B cell (primary cell): ENCODE measurements at regions not wholly inside any gene's neighbourhood (a gene's known extent, or its start where the extent isn't known, plus 50 kb on each side); places are given as distances from the start of the nearest gene placed in this dataset.

ENCODE experiments used
- ATAC-seq: fragments of 200-7000 bp; cut with Tn5 transposase; one replicate; pipeline ENCODE4 v1.10.0; 2021; ENCODE audit warnings: low read depth, mild to moderate bottlenecking, moderate number of reproducible peaks, moderate library complexity
- CTCF ChIA-PET: fragments of 350-600 bp; sonication (Branson Sonifier 250); formaldehyde crosslinking; loops from one replicate; lab custom pipeline; 2021; ENCODE audit warnings: antibody characterized with exemption, inconsistent platforms; lab: Charles Lee
- POLR2A ChIA-PET: fragments of 350-600 bp; sonication (Branson Sonifier 250); formaldehyde crosslinking; loops from one replicate; lab custom pipeline; 2021; ENCODE audit warnings: antibody characterized with exemption; lab: Charles Lee
- DNase-seq: peaks from one replicate; pipeline ENCODE4 v3.0.0; 2013
- H2AFZ ChIP-seq: 2 replicates; pipeline ENCODE4 v1.6.1; 2012; ENCODE audit warnings: mild to moderate bottlenecking, low read depth, low read length; ENCODE audit not compliant: insufficient read depth, poor library complexity, severe bottlenecking
- H3K27ac ChIP-seq, 2 donors: 1 replicate in 1 of 2; 2 replicates in 1 of 2; pipeline ENCODE4 v1.5.1; 2012 to 2013; ENCODE audit warnings: low read length in 2 of 2, mild to moderate bottlenecking in 2 of 2, moderate library complexity in 1 of 2
- H3K27me3 ChIP-seq, 4 experiments: fragments of 200-600 bp in 1 of 4; sonication (generic) in 1 of 4; replicated peaks in 1 of 4; 1 replicate in 2 of 4; 2 replicates in 2 of 4; pipeline versions ENCODE4 v1.6.1 to v1.7.0; 2013 to 2016; ENCODE audit warnings: low read length in 3 of 4, mild to moderate bottlenecking in 2 of 4, mixed read lengths in 1 of 4, moderate library complexity in 1 of 4; ENCODE audit not compliant: insufficient read depth in 4 of 4, control insufficient read depth in 3 of 4; ENCODE audit errors: control extremely low read depth in 1 of 4
- H3K36me3 ChIP-seq, 2 experiments: replicated peaks in 1 of 2; 1 replicate in 1 of 2; 2 replicates in 1 of 2; pipeline versions ENCODE4 v1.6.1 to v1.7.1; 2013; ENCODE audit warnings: low read length in 1 of 2; ENCODE audit not compliant: insufficient read depth in 2 of 2, control insufficient read depth in 1 of 2; ENCODE audit errors: control extremely low read depth in 1 of 2, extremely low read depth in 1 of 2
- H3K4me1 ChIP-seq, 2 donors: fragments of 200-600 bp in 1 of 2; sonication (generic) in 1 of 2; 1 replicate in 1 of 2; 2 replicates in 1 of 2; pipeline versions ENCODE4 v1.5.1 to v1.6.1; 2013 to 2017; ENCODE audit warnings: low read length in 2 of 2; ENCODE audit not compliant: control insufficient read depth in 2 of 2, insufficient read depth in 2 of 2
- H3K4me2 ChIP-seq: replicated peaks from 2 replicates; pipeline ENCODE3; 2012; ENCODE audit warnings: mild to moderate bottlenecking, low read depth, low read length; ENCODE audit not compliant: poor library complexity, severe bottlenecking
- H3K4me3 ChIP-seq, 5 experiments: fragments of 200-600 bp in 1 of 5; sonication (generic) in 1 of 5; 1 replicate in 3 of 5; 2 replicates in 2 of 5; pipeline versions ENCODE4 v1.5.1 to v1.7.0; 2011 to 2016; ENCODE audit warnings: low read length in 4 of 5, mild to moderate bottlenecking in 4 of 5, low read depth in 2 of 5, control low read depth in 1 of 5, moderate library complexity in 1 of 5; ENCODE audit not compliant: insufficient read depth in 1 of 5; ENCODE audit errors: control extremely low read depth in 1 of 5, extremely low read depth in 1 of 5
- H3K79me2 ChIP-seq: fragments of 200-600 bp; sonication (generic); one replicate; pipeline ENCODE4 v1.6.0; 2016; ENCODE audit warnings: low read length; ENCODE audit not compliant: control insufficient read depth, insufficient read depth
- H3K9ac ChIP-seq: fragments of 200-600 bp; sonication (generic); 2 replicates; pipeline ENCODE4 v1.6.1; 2017; ENCODE audit warnings: mild to moderate bottlenecking, low read length, moderate library complexity
- H3K9me3 ChIP-seq, 3 donors: one replicate each; pipeline versions ENCODE4 v1.6.1 to v1.7.1; 2013; ENCODE audit warnings: low read length in 2 of 3; ENCODE audit not compliant: control insufficient read depth in 2 of 3, insufficient read depth in 1 of 3; ENCODE audit errors: control extremely low read depth in 1 of 3
- H4K20me1 ChIP-seq: 2 replicates; pipeline ENCODE4 v1.6.0; 2012; ENCODE audit warnings: mild to moderate bottlenecking, low read length; ENCODE audit not compliant: insufficient read depth, control insufficient read depth, poor library complexity, severe bottlenecking
- H3K27ac Mint-ChIP-seq: one replicate; pipeline ENCODE4 v1.8.0; 2021; ENCODE audit warnings: mixed read lengths
- H3K27me3 Mint-ChIP-seq: one replicate; pipeline ENCODE4 v1.8.0; 2021; ENCODE audit warnings: mixed read lengths
- H3K4me1 Mint-ChIP-seq: one replicate; pipeline ENCODE4 v1.8.0; 2021; ENCODE audit warnings: mixed read lengths
- H3K4me3 Mint-ChIP-seq: one replicate; pipeline ENCODE4 v1.8.0; 2021; ENCODE audit warnings: mixed read lengths
- H3K9me3 Mint-ChIP-seq: one replicate; pipeline ENCODE4 v1.8.0; 2022; ENCODE audit warnings: mixed read lengths; ENCODE audit not compliant: insufficient read depth
- CTCF ChIP-seq: fragments of 200-600 bp; IDR thresholded peaks from one replicate; pipeline ENCODE4 v1.8.0; 2022; ENCODE audit warnings: antibody characterized with exemption, mild to moderate bottlenecking
- EZH2 ChIP-seq: IDR thresholded peaks from 2 replicates; pipeline ENCODE4 v1.6.1; 2012; ENCODE audit warnings: borderline replicate concordance, low read depth, mild to moderate bottlenecking, moderate library complexity, low read length; ENCODE audit not compliant: insufficient read depth, poor library complexity, severe bottlenecking
- WGBS: methylation state at CpG from one replicate; pipeline ENCODE4 v1.1.5; 2013; ENCODE audit warnings: missing lambda C conversion rate; ENCODE audit not compliant: insufficient coverage; 5-methylcytosine and 5-hydroxymethylcytosine counted together
- intact Hi-C: fragments of 100-400 bp; cut with micrococcal nuclease; formaldehyde crosslinking; loops from one replicate; pipeline ENCODE4 v1.10.0; 2022

- ChIA-PET POLR2A (no interaction called here), CTCF (no interaction called here)
- Histone ChIP-seq H3K36me3 (no peaks in the 10 kb centered on the region), H2AFZ (no peak overlapping the region), H3K79me2 (no peaks in the 10 kb centered on the region), H3K9me3 (no peaks in the 10 kb centered on the region), H3K9ac (no peak overlapping the region), H3K27ac (no peak overlapping the region), H3K4me3 (no peak overlapping the region), H3K4me1 (no peaks in the 10 kb centered on the region), H3K4me2 (no peak overlapping the region), H3K27me3 (peaks cover 0 to 15% (median 2%) of the 10 kb centered on the region in 4 experiments), H4K20me1 (no peaks in the 10 kb centered on the region)
- Mint-ChIP-seq H3K4me1 (no peaks in the 10 kb centered on the region), H3K27ac (no peak overlapping the region), H3K9me3 (no peaks in the 10 kb centered on the region), H3K4me3 (no peak overlapping the region), H3K27me3 (peaks cover 48% of the 10 kb centered on the region)
- no peak for TF ChIP-seq EZH2
- TF ChIP-seq CTCF = no peak
- WGBS = 78% methylated on average over 7 of the region's 9 CpGs
- intact Hi-C loops = no loop called here
- DNase-seq (no peak), ATAC-seq (no peak)
Observed at GRCh38 chr4:184950117-184950830, 68.0 kb upstream of the HELT start.

- intact Hi-C loops = no loop called here
- peaks cover 0 to 15% (median 2%) of the 10 kb centered on the region in 4 experiments for H3K27me3 ChIP-seq
- H3K9me3 Mint-ChIP-seq = no peaks in the 10 kb centered on the region
- H3K4me3 Mint-ChIP-seq = no peak overlapping the region
- DNase-seq = no peak
- no peaks in the 10 kb centered on the region for H3K4me1 ChIP-seq
- no peak overlapping the region for H3K27ac ChIP-seq
- no peaks in the 10 kb centered on the region for H3K36me3 ChIP-seq
- H4K20me1 ChIP-seq = no peaks in the 10 kb centered on the region
- no peak overlapping the region for H3K4me3 ChIP-seq
- ChIA-PET POLR2A (no interaction called here), CTCF (no interaction called here)
- peak overlapping the region; percentile 20 for H3K27ac Mint-ChIP-seq
- H3K27me3 Mint-ChIP-seq = peaks cover 48% of the 10 kb centered on the region
- H3K4me2 ChIP-seq = no peak overlapping the region
- TF ChIP-seq EZH2 = no peak
- no peak for TF ChIP-seq CTCF
- no peaks in the 10 kb centered on the region for H3K79me2 ChIP-seq
- H2AFZ ChIP-seq = no peak overlapping the region
- no peak for ATAC-seq
- no peak overlapping the region for H3K9ac ChIP-seq
- H3K9me3 ChIP-seq = no peaks in the 10 kb centered on the region
- no peaks in the 10 kb centered on the region for H3K4me1 Mint-ChIP-seq
- WGBS = 89% methylated on average over 12 of the region's 13 CpGs
Observed at GRCh38 chr4:184950926-184951325, 67.4 kb upstream of the HELT start.
